ENCODE measurements at regions not wholly inside any gene's neighbourhood (a gene's known extent, or its start where the extent isn't known, plus 50 kb on each side); places are given as distances from the start of the nearest gene placed in this dataset.

DNA sequence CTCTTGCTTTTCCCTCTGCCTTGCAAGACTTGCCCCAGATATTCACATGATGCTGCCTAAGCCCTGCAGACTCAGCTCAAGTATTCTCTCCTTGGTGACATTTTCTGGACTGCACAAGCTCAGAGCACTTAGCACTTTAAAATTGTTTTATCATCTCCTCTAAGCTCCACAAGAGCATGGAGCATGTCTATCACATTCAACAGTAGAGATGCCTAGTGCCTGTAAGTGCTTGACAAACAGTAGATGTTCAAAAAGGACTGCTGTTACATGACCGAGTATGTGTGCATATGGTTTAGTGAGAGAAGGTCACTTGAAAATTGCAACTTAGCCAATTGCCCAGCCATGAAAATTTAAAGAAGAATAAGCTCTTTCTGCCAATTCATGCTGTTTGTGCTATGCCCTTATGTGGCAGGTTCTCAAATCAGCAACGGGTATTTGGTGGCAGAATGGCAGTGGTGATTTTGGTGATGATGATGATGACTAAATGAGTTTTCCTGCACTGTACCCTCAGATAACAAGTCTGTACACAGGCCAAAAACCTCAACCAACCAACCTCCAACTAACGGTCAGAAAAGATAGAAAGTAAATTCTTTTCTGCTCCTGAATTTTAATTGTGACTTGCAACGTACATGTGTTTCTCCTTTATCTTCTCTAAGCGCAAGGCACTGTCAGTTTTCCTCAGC is 647.2 kb upstream of the UBE2E2 start:
- no peak for TF ChIP-seq CTCF (IDR thresholded peaks at IDR 0.05; ENCODE audit: unreplicated experiment)
- no peak overlapping the region for H3K4me3 Mint-ChIP-seq (ENCODE audit: low read depth, unreplicated experiment)
- no peaks in the 10 kb centered on the region for H3K4me1 Mint-ChIP-seq (ENCODE audit: low read depth, unreplicated experiment)
- DNase-seq = no peak
- H3K36me3 Mint-ChIP-seq (ENCODE audit: insufficient read depth, unreplicated experiment) = no peaks in the 10 kb centered on the region
- intact Hi-C loops (cut with micrococcal nuclease; ENCODE audit: unreplicated experiment) = no loop called here
- CTCF ChIA-PET = no interaction called here
- no peaks in the 10 kb centered on the region for H3K27me3 Mint-ChIP-seq (ENCODE audit: unreplicated experiment)
- BruUV-seq (replicated peaks) = no TSS peak
- H3K9me3 Mint-ChIP-seq (ENCODE audit: low read depth, unreplicated experiment) = no peaks in the 10 kb centered on the region
- no peak overlapping the region for H3K27ac Mint-ChIP-seq (ENCODE audit: unreplicated experiment)

DNA sequence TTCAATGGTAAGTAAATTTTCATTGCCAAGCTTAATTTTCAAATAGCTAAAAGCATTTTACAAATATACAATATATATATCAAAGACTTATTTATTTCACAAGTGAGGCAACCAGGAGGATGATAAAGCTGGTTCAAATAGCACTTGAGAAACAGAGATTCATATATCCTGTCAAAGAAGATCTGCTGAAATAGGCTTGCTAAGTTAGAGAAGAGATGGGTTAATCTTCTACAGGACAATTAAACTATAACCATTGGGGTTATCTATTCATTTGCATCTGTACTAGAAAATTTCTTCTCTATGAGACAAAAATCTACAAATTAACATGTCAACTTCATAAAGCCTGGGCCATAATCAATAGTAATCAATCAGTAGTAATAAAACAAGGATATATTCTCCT is 637.7 kb upstream of the UBE2E2 start:
- no TSS peak for BruUV-seq (replicated peaks)
- TF ChIP-seq CTCF (IDR thresholded peaks at IDR 0.05; ENCODE audit: unreplicated experiment) = no peak

DNA sequence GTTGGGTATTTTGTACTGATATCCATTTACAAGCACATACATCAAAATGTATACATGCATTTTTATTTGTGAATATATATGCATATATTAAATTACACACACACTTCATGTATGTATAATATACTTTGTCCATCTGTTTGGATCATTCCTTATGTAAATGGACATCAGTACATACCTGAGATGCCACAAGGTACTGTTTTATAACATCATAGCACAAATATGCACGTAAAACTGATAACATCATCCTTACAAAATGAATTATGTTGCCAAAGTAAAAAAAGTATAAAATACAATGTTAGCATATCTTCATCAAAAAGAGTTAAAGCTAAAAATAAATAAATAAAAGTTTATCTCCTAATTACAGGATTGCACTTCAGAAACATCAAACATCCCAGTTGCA is 634.8 kb upstream of the UBE2E2 start:
- intact Hi-C loops (cut with micrococcal nuclease; ENCODE audit: unreplicated experiment) = no loop called here
- H3K36me3 Mint-ChIP-seq (ENCODE audit: insufficient read depth, unreplicated experiment) = no peaks in the 10 kb centered on the region
- no peak overlapping the region for H3K27ac Mint-ChIP-seq (ENCODE audit: unreplicated experiment)
- TF ChIP-seq CTCF (IDR thresholded peaks at IDR 0.05; ENCODE audit: unreplicated experiment) = no peak
- H3K27me3 Mint-ChIP-seq (ENCODE audit: unreplicated experiment) = no peaks in the 10 kb centered on the region
- CTCF ChIA-PET = no interaction called here
- no peaks in the 10 kb centered on the region for H3K9me3 Mint-ChIP-seq (ENCODE audit: low read depth, unreplicated experiment)
- H3K4me1 Mint-ChIP-seq (ENCODE audit: low read depth, unreplicated experiment) = no peaks in the 10 kb centered on the region
- BruUV-seq (replicated peaks) = no TSS peak
- DNase-seq = no peak
- H3K4me3 Mint-ChIP-seq (ENCODE audit: low read depth, unreplicated experiment) = no peak overlapping the region

More for the DNA sequence above, 637.7 kb upstream of the UBE2E2 start:
- H3K27ac Mint-ChIP-seq (ENCODE audit: unreplicated experiment) = no peak overlapping the region
- H3K4me3 Mint-ChIP-seq (ENCODE audit: low read depth, unreplicated experiment) = no peak overlapping the region
- no peaks in the 10 kb centered on the region for H3K36me3 Mint-ChIP-seq (ENCODE audit: insufficient read depth, unreplicated experiment)
- H3K27me3 Mint-ChIP-seq (ENCODE audit: unreplicated experiment) = no peaks in the 10 kb centered on the region
- H3K4me1 Mint-ChIP-seq (ENCODE audit: low read depth, unreplicated experiment) = no peaks in the 10 kb centered on the region
- intact Hi-C loops (cut with micrococcal nuclease; ENCODE audit: unreplicated experiment) = no loop called here
- DNase-seq = no peak
- CTCF ChIA-PET = no interaction called here
- H3K9me3 Mint-ChIP-seq (ENCODE audit: low read depth, unreplicated experiment) = no peaks in the 10 kb centered on the region

- no peaks in the 10 kb centered on the region for H3K36me3 Mint-ChIP-seq (ENCODE audit: insufficient read depth, unreplicated experiment)
- TF ChIP-seq CTCF (IDR thresholded peaks at IDR 0.05; ENCODE audit: unreplicated experiment) = no peak
- intact Hi-C loops (cut with micrococcal nuclease; ENCODE audit: unreplicated experiment) = no loop called here
- no peaks in the 10 kb centered on the region for H3K4me1 Mint-ChIP-seq (ENCODE audit: low read depth, unreplicated experiment)
- H3K4me3 Mint-ChIP-seq (ENCODE audit: low read depth, unreplicated experiment) = no peak overlapping the region
- DNase-seq = no peak
- H3K27me3 Mint-ChIP-seq (ENCODE audit: unreplicated experiment) = no peaks in the 10 kb centered on the region
- no TSS peak for BruUV-seq (replicated peaks)
- no peak overlapping the region for H3K27ac Mint-ChIP-seq (ENCODE audit: unreplicated experiment)
- H3K9me3 Mint-ChIP-seq (ENCODE audit: low read depth, unreplicated experiment) = no peaks in the 10 kb centered on the region
- CTCF ChIA-PET = no interaction called here
These were observed 633.6 kb upstream of the UBE2E2 start for GRCh38 chr3:22569570-22569969.

All from Calu3 (cell line).